ENCODE measurements at regions not wholly inside any gene's neighbourhood (a gene's known extent, or its start where the extent isn't known, plus 50 kb on each side); places are given as distances from the start of the nearest gene placed in this dataset.
"Not testable (repeated sequence)": the region's sequence is repeated elsewhere in the genome, so short reads cannot be mapped to it uniquely, and the experiment has no call there.

DNA sequence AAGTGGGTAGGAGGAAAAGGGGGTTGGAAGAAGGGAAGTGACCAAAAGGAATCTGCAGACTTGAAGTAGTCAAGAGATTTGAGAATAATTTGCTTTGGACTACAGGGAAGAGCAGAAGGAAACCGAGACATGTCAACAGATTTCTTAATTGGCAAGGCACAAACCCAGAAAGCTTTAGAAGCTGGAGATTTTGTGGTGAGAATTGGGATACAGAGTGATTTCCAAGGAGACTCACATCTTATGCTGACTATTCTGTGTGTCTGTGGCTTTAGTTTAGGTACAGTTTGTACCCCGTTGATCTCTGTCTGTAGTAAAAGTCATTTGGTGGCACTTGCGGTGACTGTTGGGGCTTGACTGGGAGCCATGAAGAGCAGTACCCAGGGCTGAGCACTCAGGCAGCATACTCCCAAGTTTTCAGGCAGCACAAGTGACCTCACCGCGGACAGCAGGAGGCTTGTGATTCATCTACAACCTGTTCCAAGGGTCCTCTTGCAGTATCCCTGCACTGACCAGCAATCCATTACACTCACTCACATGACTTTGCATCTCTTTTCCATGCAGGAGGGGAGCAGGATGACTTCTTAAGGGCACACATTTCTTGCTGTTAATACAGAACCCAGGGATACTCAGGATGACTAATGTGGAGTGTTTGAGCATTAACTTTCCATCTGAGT, 97.1 kb upstream of the TNP1 start:
- no peak for DNase-seq

DNA sequence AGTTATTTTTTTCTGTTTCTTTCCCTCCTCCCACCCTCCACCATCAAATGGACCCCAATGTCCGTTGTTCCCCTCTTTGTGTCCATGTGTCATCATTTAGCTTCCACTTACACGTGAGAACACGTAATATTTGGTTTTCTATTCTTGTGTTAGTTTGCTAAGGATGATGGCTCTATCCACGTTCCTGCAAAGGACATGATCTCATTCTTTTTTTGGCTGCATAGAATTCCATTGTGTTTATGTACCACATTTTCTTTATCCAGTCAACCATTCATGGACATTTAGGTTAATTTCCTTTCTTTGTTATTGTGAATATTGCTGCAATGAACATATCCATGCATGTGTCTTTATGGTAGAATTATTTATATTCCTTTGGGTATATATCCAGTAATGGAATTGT, 91.3 kb upstream of the TNP1 start:
- DNase-seq: no peak

DNA sequence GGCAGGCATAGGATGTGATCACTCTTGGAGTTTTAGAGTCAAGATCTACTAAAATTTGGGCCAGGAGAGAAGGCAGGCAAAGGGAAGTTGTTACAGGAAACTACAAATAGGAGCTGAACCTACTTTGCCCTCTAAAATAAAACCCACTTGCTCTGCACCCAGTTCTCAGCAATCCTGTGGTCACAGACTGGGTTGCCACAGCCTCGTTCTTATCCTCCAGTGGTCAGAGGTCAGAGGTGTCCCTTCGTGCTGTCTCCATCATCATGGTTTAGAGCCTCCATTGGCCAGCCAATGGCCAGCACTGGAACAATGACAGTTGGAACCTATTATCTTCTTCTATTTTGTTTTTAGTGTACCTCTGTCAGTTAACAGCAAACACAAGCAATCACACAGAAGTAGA, 90.7 kb upstream of the TNP1 start:
- DNase-seq: no peak

DNA sequence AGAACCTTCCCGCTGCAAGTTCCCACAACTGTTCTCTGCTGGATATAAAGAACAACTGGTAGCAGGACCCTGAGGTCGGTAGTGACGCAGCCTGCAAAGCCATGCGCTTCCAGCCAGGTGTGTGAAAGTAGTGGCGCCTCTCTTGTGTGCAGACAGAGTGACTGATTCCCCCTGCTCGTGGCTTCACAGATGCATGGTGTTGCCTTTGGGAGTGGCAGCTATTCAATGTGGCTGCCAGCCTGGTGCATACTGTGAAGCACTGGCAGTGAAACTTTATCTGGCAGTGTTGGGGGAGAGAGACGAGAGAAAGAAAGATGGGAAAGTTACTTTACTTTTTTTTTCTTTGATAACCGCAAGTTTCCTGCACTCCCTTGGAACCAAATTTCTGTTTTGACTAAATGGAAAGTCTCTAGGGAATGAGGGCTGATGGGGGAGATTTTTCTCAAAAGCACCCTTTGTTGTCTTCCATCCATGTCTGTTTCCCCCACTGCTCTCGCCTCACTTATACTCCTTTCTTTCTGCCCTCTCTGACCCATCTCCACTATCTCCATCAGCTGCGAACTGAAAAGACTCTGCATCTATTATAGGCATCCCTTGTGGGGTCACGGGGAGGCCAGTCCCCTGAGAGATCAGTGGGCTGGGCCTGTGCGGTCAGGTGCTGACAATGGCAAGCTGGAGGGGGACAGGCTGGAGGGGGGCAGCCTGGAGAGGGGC, 90.0 kb upstream of the TNP1 start:
- no peak for DNase-seq

DNA sequence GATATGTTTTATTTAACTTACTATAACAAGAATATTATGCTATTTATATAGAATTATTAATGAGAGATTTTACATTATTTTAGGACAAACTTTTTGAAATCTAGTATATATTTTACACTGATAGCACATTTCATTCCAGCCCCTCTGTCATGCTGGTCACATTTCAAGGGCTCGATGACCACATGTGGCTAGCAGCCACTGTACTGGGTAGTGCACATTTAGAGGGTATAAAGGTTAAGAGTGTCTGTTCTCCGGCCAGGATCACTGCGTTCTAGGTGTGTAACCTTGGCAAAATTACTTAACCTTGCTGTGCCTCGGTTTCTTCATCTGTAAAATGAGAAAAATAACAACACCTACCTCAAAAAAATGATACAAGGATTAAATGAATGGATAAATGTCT, 87.2 kb upstream of the TNP1 start:
- DNase-seq: no peak

DNA sequence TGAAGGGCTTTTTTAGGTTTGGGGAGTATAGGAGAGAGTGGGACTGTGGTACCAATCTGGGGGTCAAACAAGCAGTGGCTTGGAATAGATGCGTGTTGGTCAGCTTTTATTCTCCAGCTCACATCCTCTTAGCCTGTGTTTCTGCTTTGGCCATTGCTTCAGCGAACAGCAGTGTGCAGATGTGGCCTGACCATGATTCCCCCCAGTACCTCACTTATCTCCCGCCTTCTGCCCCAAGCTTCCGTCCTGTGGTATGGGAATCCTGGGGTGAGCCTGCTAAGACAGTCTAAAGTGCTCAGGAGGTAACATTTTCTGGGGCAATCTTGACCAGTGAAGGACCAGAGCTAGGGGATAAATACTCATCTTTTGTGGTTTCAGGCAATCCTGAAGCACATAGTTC, 84.9 kb upstream of the TNP1 start:
- DNase-seq: no peak

DNA sequence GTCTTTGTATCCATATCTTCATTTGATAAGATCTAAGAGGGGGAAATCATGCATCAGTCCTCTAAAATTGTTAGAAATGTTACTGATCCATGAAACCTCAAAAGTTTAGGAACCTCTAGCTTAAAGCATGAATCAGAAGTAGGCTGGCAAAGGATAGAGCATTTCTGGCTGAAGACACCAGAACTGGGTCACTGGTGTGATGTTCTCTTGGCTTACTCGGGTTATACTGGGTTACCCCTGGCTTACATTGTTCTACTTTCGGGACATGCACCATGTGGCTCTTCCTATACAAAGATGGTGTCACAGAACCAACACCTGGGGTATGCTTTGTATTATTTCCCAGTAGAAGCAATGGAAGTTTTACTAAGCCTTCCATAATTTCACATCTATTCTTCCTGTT, 83.2 kb upstream of the TNP1 start:
- no peak for DNase-seq

DNA sequence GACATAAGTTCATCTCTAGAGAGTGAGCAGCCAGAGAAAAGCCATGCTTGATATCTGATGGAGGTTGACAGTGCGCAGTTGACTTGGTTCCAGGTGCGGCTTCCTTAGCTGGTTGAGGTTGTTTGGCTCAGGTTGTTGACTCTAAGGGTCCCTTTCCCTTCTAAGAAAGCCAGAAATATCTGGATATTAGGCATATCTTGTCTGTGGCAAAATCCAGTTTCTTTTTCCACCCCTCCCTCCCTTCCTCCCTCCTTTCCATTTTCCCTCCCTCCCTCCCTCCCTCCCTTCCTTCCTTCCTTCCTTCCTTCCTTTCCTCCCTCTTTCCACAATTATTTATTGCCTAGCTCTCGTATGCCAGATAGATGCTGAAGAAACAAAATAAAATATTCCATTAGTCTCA, 82.6 kb upstream of the TNP1 start:
- no peak for DNase-seq

DNA sequence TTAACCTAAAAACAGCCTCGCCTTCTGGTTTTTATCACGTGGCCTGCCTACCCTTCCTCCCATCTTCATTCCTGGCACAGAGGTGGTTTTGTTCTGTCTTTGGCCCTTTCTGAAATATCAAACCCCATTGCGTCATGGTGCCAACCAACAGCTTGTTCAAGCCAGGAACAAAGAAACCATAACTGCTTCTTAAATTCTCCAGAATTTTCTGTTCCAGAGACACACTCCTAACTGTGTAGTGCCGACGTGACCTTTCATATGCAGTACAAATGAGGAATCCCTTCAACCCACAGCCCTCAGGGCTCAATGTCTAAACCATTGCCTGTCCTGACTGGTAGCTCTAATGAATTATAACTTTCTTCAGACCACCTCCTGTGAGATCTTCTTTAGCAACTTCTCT, 82.2 kb upstream of the TNP1 start:
- DNase-seq: no peak

DNA sequence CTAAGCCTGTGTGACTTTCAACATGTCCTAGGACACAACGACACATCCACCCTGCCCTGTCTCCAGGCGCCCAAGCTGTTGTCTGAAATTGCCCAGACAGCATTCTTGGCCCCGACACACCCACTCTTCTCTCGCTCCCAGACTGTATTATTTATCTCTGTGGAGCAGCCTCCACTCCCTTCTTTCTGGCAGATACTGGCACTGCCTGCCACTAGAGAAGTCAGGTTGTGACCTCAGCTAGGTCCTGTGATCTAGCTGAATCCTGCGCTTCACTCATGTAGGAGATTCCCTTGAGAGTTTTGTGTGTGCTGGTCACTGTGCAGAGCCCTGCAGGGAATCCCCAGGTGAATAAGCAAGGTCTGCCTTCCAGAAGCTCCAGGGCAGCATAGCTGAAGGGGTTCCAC, 77.1 kb upstream of the TNP1 start:
- DNase-seq: no peak

DNA sequence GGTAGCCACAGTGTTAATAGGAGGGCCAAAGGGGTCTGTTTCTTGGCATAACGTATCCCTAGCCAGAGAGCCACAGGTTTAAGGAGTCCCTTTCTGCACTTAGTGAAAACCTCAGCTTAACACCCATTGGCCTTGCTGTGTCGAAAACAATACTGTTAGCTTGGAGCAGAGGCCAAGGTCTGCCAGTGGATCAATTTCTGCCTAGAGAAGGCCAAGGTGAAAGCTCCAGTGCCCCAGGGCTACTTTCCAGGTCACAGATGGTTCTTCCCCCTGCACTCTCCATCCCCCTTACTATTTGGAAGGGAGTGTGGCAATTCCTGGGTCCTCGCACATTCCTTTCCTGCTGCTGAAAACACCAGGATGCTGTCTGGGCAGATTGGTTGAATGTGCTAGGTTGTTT, 74.8 kb upstream of the TNP1 start:
- no peak for DNase-seq

DNA sequence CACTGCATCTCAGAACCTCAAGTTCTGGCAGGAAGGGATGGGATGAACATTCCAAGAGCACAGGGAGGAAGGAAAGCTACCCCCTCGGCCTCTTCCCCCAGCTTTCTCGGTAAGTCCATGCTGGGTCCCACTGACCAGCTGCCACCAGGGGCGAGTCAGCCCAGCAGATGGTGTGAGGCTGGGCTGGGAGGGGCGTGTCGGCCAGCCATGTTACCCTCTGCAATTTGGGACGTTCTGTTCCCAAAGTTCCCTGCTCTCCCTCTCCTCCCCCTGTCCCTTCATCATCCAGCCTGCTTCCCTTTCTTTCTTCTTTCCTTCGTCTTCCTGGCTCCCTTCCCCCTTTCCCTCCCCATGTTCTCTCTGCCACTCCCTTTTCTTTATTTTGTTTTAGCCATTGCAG, 74.3 kb upstream of the TNP1 start:
- DNase-seq: no peak

DNA sequence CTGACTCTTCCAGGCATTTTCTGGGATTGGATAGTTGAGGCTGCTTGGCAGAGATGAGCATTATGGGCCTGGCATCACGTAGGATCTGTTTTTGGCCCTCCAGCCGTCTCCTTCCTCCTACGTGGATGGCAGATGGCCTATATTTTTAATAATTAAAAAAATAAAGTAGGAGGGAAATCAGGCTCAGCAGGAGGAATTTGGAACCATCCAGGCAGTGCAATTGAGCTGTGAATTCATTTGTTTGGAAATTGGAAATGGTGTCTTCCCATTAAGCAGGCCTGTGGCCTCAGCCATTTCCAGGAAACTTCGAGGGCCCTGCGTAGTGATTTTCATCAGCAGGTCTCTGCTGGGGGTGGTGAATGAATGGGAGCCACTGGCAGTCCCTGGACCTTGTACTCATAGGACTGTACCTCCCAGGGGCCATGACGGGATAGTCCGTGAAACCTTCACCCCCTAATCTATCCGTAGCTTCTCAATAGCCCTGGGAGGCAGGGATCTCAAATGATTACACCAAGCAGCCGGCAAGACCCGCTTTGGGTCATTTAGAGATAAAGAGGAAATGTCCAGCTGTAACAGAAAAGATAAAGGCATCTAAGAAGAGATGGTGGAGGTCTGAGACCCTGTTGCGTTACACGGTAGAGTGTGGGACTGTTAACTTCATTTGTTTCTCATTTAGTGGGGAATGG, 73.1 kb upstream of the TNP1 start:
- no peak for DNase-seq

DNA sequence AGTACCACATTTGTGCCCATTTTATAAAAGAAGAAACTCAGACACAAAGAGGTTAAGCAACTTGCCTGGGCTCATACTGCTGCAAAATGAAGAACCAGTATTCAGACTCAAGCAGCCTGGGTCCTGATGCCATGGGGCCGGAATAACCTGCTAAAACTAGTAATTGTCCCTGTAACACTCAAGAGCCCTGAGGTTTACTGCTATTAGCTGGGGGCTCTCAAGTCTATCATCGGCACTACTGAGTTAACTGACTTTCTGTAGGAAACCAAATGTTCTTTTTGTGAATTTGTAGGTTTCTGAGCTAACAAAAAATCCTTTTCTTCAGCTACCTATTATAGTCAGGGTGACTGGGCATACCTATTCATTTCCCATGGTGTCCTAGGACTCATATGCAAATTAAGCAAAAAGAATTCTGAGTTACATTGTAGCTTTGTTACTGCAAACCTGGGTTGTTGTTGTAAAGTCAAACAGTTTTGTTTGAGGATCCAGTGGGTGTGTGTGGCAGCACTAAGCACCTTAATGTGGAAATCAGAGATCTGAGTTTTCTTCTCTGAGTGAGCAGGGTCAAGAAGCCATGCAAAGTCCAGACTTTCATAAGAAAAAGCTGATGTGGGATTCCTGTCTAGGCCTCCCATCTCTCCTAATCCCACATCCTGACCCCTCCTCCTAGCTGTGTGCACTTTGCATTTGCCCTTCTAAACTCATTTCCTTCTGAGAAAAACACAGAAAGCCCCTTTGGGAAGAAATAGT, 72.4 kb upstream of the TNP1 start:
- DNase-seq: no peak

DNA sequence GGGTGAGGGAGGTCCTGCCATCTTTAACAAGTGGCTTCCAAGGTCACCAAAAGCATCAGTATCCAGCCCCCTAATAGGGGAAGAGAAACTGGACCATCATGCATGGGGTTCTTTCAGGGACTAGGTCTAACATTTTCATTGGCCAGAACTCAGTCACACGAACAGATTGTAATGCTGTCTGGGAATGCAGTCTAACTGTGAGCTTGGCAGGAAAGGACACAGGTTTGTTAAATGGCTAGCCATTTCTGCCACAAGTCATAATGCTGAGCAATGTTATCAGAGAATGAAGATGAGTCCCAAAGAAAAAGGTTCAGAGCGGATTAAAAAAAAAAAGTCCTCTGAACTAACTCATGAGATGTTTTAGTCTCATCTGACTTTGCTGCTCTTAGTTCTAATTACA, 70.9 kb upstream of the TNP1 start:
- DNase-seq: no peak

DNA sequence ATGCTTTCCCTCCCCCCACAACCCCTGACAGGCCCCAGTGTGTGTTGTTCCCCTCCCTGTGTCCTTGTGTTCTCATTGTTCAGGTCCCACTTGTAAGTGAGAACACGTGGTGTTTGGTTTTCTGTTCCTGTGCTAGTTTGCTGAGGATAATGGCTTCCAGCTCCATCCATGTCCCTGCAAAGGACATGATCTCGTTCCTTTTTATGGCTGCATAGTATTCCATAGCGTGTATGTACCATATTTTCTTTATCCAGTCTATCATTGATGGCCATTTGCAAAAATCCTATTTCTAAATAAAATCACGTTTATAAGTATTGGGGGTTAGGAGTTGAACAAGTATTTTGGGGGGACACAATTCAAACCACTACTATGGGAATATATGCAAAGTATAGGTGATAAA, 69.5 kb upstream of the TNP1 start:
- DNase-seq: not testable (repeated sequence)

DNA sequence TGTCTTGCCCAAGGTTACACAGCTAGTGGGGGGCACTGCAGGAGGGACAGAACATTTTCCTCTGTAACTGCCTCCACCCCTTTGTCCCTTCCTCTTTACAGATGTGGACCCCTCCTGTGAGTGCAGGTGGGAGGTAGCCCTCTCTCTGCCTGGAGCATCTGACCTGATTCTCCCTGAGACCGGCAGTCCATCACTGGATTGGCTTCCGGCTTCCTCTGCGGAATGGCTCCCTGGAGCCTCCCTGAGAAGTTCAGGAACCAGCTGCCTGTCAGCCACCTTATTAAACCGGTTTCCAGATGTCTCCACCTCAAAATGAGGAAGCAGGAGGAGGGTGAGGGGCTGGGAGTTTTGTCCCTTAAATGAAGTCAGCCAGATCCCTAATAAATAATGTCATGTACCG, 67.3 kb upstream of the TNP1 start:
- no peak for DNase-seq

DNA sequence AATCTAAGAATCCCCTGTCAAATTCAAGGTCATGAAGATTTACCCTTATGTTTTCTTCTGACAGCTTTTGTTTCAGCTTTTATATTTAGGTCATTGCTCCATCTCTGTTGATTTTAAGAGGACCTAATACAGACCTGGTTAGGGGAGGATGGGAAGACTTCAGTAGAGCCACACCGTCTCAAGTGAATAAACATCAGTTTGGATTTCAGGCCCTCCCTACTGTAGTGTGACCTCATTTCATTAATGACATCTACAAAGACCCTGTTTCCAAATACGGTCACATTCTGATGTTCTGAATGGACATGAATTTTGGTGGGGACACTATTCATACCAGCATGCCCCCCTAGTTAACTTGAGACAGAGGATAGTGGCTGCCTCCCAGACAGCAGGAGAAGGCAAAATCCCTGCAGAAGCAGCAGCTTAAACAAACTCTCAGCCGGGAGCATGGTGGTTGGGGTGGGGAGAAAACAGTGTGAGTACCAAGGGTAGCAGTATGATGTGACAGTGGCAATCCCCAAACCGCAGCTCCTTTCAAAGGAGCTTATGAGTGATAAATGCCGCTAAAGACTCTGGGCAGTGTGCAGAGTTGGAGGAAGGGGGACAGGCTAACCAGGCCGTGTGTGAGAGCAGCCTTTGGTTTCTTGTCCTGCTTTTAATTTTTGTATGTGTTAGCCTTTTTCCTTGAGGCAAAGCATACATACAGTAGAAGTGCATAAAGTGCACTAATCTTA, 65.9 kb upstream of the TNP1 start:
- DNase-seq: no peak

DNA sequence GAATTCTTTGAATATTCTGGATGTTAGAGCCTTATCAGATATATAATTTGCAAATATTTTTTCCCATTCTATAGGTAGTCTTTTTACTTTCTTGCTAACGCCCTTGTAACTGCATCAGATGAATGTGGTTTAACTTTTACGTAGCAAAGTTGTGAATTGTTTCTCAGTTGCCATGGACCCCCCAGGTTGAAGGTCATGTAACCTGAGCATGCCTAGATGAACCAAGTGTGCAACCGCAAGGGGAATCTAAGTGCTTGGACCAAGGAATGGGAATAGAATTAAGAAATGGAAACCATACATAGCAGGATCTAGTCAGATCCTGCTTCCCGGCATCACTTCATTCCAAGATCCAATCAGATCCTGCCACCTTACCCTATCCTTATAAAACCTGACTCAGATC, 65.1 kb upstream of the TNP1 start:
- no peak for DNase-seq

DNA sequence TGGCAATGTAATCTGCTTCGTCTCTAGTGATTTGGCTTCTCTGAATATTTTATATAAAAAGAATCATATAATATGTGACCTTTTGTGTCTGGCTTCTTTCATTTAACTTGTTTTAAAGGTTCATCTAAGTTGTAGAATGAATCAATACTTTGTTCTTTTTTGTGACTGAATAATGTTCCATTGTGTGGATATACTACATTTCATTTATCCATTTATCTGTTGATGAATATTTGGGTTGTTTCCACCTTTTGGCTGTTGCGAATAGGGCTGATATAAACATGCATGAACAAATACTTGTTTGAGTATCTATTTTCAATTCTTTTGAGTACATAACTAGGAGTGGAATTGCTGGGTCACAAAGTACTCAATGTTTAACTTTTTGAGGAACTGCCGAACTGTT, 63.8 kb upstream of the TNP1 start:
- DNase-seq: no peak

DNA sequence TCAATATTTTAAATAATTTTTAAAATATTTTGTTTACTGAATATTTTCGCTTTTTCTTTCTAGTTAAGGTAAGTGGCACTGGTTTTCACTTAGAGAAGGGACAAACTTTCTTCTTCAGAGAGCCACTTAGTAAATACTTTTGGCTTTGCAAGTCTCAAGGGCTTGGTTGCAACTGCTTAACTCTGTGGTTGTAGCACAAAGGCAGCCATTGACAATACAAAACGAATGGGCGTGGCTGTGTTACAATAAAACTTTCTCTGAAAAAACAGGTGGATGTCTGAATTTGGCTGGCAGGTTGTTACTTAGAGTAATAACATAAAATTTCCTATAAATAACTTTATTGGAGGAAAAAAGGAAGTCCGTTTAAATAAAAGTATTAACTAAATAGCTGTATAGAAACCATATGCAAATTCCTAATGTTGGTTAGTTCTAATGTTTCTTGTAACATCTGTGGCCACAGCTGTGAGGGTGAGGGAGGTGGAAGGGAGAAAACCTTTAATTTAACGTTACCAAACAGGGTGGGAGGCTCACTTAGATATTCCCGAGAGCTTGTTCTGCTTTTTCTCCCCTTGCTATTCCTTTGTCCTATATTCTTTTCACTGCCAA, 62.4 kb upstream of the TNP1 start:
- DNase-seq: no peak

DNA sequence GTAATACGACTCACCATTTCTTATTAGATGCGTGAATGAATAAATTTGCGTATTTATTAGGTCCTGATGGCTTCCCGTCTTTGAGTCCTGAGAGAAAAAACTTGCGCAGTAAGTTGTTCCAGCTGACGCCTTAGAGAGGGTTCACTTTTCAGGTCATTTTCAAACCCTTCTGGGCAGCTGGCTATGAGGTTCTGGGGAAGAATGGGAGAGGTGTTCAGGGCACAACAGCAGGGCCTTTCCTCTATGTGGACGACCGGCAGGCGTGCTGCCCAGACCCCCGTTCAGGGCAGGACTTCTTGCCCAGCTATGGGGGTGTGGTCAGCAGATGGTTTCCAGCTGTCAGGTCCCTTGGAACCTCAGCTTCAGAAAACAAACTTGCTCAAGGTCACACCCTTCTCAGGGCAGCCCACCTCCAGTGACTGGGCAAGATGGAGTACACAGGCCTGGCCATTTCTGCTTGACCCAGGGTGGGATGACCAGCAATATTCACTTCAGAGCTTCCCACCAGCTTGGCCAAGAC, 61.1 kb upstream of the TNP1 start:
- DNase-seq: no peak
